GM19452 (cell line): ENCODE measurements at regions not wholly inside any gene's neighbourhood (a gene's known extent, or its start where the extent isn't known, plus 50 kb on each side); places are given as distances from the start of the nearest gene placed in this dataset.

ENCODE experiments used
- ATAC-seq: cut with Tn5 transposase; IDR thresholded peaks from one replicate; pipeline ENCODE4 v1.9.1; 2021; ENCODE audit not compliant: unreplicated experiment

DNA sequence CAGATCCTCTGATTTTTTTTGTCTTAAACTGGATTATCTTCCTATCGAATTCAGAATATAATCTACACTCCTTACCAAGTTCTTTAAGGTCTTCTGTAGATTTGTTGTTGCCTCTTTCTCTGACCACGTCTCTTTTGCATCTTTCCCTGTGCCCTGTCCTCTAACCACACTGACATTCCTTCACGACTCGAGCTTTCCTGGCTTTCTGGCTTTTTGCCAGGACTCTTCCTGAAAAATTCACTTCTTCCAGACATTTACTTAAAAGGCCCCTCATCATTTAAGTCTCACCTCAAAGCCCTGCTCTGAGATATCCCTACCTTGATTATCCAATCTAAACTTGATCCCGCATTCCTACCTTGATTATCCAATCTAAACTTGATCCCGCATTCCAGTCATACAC, 422.3 kb upstream of the DCN start:
- no peak for ATAC-seq

- no peak for ATAC-seq
Measured at GRCh38 chr12:91603060-91603459, 420.4 kb upstream of the DCN start.

- no peak for ATAC-seq
Measured at GRCh38 chr12:91601054-91601453, 418.4 kb upstream of the DCN start.

DNA sequence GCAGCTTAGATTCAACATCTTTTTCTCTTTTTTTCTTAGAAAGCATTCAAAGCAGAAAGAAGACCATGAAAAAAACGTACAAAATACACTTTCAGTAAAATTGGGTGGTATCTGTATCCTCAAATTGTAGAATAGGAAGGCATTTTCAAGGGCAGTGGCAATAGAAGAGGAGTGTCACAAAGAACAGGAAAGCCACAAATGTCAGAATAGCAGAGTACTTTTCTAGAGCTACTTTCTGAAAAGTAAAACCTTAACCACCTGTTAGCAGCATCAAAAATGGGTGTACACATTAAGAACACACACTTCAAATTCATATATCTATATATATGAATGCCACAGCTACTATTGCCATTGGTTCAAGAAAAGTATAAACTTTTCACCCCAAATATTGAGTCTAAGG, 412.1 kb upstream of the DCN start:
- ATAC-seq, result no peak

DNA sequence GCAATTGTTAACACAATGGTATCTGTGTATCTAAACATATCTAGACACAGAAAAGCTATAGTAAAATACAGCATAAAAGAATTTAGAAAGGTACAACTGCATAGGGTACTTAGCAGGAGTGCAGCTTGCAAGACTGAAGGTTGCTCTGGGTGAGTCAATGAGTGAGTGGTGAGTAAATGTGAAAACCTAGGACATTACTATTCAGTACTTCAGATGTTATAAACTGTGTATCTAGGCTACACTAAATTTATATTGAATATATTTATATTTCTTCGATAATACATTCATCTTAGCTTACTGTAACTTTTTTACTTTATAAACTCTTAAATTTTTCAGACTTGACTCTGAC, 409.0 kb upstream of the DCN start:
- ATAC-seq, result no peak

DNA sequence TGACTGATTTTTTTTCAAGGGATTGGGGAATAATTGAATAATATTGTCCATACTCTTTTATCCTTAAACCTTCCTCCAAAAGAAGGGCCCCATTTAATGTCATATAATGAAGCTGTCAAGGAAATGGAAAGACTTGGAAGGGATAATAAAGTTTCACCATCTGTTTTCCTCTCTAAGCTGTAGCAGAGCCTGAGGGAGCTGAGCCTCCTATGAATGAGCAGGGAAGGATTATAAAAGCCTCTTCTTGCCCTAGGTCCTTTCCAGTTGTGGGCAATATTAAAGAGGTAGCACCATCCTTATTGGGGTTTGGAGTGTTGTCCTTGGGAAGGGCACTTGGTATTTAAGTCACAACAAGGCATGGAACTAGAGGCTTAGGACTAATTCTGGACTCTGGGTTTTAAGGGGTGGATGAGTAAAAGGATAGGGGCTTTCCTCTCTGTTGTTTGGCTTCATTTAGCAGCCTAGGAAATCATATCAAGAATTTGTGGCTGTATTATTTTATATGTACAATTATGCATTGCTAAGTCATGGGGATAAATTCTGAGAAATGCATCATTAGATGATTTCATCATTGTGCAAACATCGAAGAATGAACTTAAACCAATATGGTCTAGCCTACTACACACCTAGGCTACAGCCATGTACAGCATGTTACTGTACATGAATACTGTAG, 408.5 kb upstream of the DCN start:
- ATAC-seq, result no peak

- no peak for ATAC-seq
Measured at GRCh38 chr12:91588874-91589454, 406.3 kb upstream of the DCN start.

DNA sequence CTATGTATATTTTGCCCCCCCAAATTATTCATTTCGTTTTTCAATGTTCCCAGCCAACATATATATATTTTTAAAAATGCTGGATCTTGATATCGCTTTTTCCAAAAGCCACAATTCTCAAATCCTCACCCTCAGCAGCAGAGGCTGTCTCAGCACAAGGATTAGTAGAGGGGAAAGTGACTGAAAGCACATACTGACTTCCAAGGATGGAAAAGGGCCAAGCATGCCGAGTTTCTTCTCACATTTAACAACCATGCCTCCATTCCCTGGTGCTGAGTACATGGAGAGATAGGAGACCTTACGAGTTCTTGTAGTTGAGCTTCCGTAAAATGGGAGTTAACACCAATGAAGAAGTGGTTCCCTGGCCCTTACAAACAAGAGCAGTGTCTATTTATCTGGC, 403.4 kb upstream of the DCN start:
- no peak for ATAC-seq

DNA sequence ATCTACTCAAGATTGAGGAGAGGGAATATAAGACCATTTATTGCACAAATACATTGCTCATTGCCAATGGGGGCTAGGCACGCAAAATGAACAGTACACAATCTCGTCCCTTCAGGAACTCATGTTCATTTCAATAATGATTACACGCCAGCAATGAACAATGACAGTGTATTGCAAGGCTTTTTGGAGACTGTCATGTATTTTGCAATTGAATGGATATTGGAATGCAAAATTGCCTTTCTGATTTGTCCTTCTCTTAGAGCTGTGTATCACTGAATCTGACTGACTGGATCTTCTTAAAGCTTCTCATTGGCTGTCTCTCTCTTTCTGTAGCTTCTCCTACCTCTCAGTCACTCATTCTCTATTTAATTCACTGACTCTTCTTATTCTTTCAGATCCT, 400.2 kb upstream of the DCN start:
- no peak for ATAC-seq

- ATAC-seq, result no peak
Measured at GRCh38 chr12:91579516-91580263, 397.1 kb upstream of the DCN start.

- ATAC-seq, result no peak
Measured at GRCh38 chr12:91577586-91578539, 395.2 kb upstream of the DCN start.

- no peak for ATAC-seq
Measured at GRCh38 chr12:91576432-91576831, 393.8 kb upstream of the DCN start.

DNA sequence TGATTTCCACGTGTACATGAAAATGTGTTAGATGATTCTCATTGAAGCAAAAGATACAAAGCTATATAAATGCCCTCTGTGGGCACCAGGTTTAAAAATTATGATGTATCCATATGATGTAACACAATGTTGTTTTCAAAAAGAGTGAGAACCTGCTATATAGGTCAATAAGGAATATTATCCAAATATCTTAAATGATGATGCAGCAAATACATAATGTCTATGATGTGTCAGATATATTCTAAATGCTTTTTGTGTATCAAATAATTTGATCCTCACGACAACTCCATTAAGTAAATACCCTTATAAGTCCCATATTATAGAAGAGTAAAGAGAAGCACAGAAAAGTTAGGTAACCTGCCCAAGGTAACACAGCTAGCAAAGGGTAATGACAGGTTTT, 393.0 kb upstream of the DCN start:
- ATAC-seq, result no peak

- no peak for ATAC-seq
Measured at GRCh38 chr12:91574975-91575374, 392.4 kb upstream of the DCN start.

DNA sequence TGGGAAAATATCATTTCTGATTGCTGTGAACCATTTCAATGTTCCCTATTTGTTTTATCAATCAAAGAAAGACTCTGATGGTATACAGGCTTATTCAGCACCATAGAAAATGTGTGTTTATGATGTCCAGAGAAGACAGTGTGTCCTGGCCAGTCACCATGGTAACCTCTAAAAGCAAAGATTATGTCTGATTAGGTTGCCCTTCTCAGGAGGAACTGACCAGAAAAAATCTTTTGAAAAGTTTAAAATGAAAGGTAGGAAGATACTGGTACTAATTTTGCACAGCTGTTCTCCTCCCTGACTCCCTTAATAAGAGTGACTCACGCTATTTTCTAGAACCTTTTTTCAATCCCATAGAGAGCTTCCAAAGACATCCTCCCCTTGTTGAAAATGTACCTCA, 391.8 kb upstream of the DCN start:
- no peak for ATAC-seq

- ATAC-seq, result no peak
Measured at GRCh38 chr12:91572869-91573268, 390.3 kb upstream of the DCN start.

DNA sequence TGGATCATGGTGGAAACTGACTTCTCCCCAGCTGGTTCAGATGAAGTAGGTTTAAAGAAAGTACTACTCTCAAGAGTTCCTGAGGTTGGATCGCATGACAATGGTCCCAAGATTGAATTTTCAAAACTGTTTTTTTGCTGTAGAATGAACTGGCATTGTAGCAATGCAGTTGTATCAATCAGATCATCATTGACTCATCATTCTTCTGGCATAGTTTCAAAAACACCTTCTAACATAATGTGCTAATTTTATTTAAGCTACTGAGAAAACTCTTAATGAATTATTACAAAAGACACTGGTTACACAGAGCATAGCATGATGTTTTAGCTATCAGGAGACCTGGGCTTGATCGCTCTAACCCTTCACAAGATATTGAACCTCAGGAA, 384.5 kb upstream of the DCN start:
- no peak for ATAC-seq

- ATAC-seq, result no peak
Measured at GRCh38 chr12:91566328-91567099, 383.9 kb upstream of the DCN start.

DNA sequence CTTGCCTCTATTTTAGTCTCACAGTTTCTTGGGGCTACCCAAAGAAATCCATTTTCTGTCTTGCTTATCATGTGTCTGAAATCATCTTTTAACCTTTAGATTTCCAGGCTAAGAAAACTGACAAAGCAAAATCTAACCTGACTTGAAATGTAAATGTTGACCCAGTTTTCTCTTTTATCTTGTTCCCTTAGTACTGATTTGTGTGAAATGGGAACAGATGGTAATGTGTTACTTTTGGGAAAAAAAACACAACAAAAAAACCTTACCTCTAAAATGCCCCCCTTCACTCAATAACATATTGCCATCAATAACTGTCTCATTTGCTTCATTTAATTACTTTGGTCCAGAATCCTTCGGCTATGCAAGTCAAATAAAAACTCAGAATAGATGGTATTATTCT, 383.2 kb upstream of the DCN start:
- no peak for ATAC-seq

DNA sequence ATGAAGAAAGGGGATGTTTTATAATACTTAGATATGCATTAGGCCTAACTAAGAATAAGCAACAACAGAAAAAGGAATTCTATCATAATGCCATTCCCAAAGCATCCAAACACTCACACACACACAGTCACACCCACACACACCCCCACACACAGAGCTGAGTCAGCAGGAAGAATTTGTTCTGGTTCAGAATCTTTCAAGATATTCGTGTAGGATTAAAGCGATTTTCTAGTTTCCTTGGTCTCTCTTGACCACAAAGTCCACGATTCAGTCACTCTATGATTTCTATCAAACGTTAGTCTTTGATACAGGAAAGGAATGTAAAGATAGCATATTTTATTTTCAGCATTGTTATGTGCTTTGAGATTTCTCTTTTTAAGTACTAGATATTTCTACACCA, 382.6 kb upstream of the DCN start:
- no peak for ATAC-seq
